ENCODE measurements at regions not wholly inside any gene's neighbourhood (a gene's known extent, or its start where the extent isn't known, plus 50 kb on each side); places are given as distances from the start of the nearest gene placed in this dataset.

- DNase-seq, result no peak
Measured at GRCh38 chr10:1903982-1904381, 166.7 kb upstream of the ADARB2 start.

- DNase-seq, result no peak
Measured at GRCh38 chr10:1896153-1896552, 158.8 kb upstream of the ADARB2 start.

- DNase-seq, result no peak
Measured at GRCh38 chr10:1895691-1896090, 158.4 kb upstream of the ADARB2 start.

- no peak for DNase-seq
Measured at GRCh38 chr10:1894912-1895311, 157.6 kb upstream of the ADARB2 start.

- no peak for DNase-seq
Measured at GRCh38 chr10:1893941-1894340, 156.6 kb upstream of the ADARB2 start.

GRCh38 chr10:1886039-1886438, 148.7 kb upstream of the ADARB2 start:
- DNase-seq, result no peak

- no peak for DNase-seq
Measured at GRCh38 chr10:1882728-1883127, 145.4 kb upstream of the ADARB2 start.

- DNase-seq, result no peak
Measured at GRCh38 chr10:1882180-1882579, 144.9 kb upstream of the ADARB2 start.

- no peak for DNase-seq
Measured at GRCh38 chr10:1881636-1882035, 144.3 kb upstream of the ADARB2 start.

- DNase-seq, result no peak
Measured at GRCh38 chr10:1874533-1874932, 137.2 kb upstream of the ADARB2 start.

GRCh38 chr10:1873661-1874315, 136.5 kb upstream of the ADARB2 start:
- no peak for DNase-seq

- no peak for DNase-seq
Measured at GRCh38 chr10:1872151-1872726, 134.9 kb upstream of the ADARB2 start.

GRCh38 chr10:1870491-1870890, 133.2 kb upstream of the ADARB2 start:
- DNase-seq, result no peak

GRCh38 chr10:1869861-1870260, 132.5 kb upstream of the ADARB2 start:
- no peak for DNase-seq

- DNase-seq, result no peak
Measured at GRCh38 chr10:1860351-1860750, 123.0 kb upstream of the ADARB2 start.

- DNase-seq, result no peak
Measured at GRCh38 chr10:1858547-1858946, 121.2 kb upstream of the ADARB2 start.

GRCh38 chr10:1858048-1858447, 120.7 kb upstream of the ADARB2 start:
- no peak for DNase-seq

- DNase-seq, result no peak
Measured at GRCh38 chr10:1855911-1856310, 118.6 kb upstream of the ADARB2 start.

GRCh38 chr10:1854271-1854670, 116.9 kb upstream of the ADARB2 start:
- no peak for DNase-seq

GRCh38 chr10:1853801-1854200, 116.5 kb upstream of the ADARB2 start:
- no peak for DNase-seq

GRCh38 chr10:1852841-1853240, 115.5 kb upstream of the ADARB2 start:
- no peak for DNase-seq

GRCh38 chr10:1851762-1852161, 114.4 kb upstream of the ADARB2 start:
- no peak for DNase-seq

GRCh38 chr10:1850971-1851527, 113.7 kb upstream of the ADARB2 start:
- no peak for DNase-seq

- no peak for DNase-seq
Measured at GRCh38 chr10:1847361-1847760, 110.0 kb upstream of the ADARB2 start.

GRCh38 chr10:1846032-1846431, 108.7 kb upstream of the ADARB2 start:
- DNase-seq, result no peak
